GM12878 (cell line): ENCODE measurements at regions not wholly inside any gene's neighbourhood (a gene's known extent, or its start where the extent isn't known, plus 50 kb on each side); places are given as distances from the start of the nearest gene placed in this dataset.

ENCODE experiments used
- ATAC-seq: fragments of 200-7000 bp; cut with Tn5 transposase; 3 replicates; pipeline ENCODE4 v1.9.1; 2020; ENCODE audit warnings: mild to moderate bottlenecking, moderate library complexity
- BruUV-seq: library from RNA; stranded (reverse); fragments of 400-500 nt; replicated peaks from 2 replicates; lab custom pipeline; 2021; lab: Mats Ljungman, UMichigan
- CTCF ChIA-PET: fragments of 300-600 bp; sonication (Branson Sonifier 250); formaldehyde crosslinking; extraction: SDS; loops from one replicate; lab custom pipeline; 2021; ENCODE audit warnings: inconsistent platforms; lab: Yijun Ruan, JAX
- POLR2A ChIA-PET: fragments of 350-600 bp; formaldehyde crosslinking; extraction: SDS; loops from one replicate; lab custom pipeline; 2021; ENCODE audit warnings: inconsistent platforms; lab: Charles Lee
- RAD21 ChIA-PET: fragments of 300-600 bp; sonication (Branson Sonifier 250); formaldehyde crosslinking; loops from one replicate; lab custom pipeline; 2023; ENCODE audit warnings: antibody characterized with exemption; ENCODE audit not compliant: unreplicated experiment; lab: Charles Lee
- SMC1A ChIA-PET: fragments of 300-600 bp; sonication (Branson Sonifier 250); formaldehyde crosslinking; loops from one replicate; lab custom pipeline; 2023; ENCODE audit not compliant: unreplicated experiment, uncharacterized antibody; lab: Charles Lee
- DNase-seq: peaks from one replicate; pipeline ENCODE4 v3.0.0-alpha.2; 2011; ENCODE audit warnings: low read depth, low spot score
- FAIRE-seq: peaks from 3 replicates; lab custom pipeline; 2011; peaks lifted over from hg19 to GRCh38; lab: Jason Lieb, UNC
- H2AFZ ChIP-seq: 2 replicates; pipeline ENCODE4 v1.6.0; 2011; ENCODE audit warnings: low read depth, low read length, control low read depth; ENCODE audit not compliant: control insufficient read depth
- H3K27ac ChIP-seq: 2 replicates; pipeline ENCODE4 v1.5.1; 2011; ENCODE audit warnings: control low read depth; ENCODE audit not compliant: control insufficient read depth, insufficient read depth
- H3K27me3 ChIP-seq, 2 experiments: replicated peaks in 1 of 2; 2 replicates each; pipeline versions ENCODE4 v1.6.0 to v1.6.1; 2011; ENCODE audit warnings: low read length in 1 of 2; ENCODE audit not compliant: control insufficient read depth in 2 of 2, insufficient read depth in 2 of 2
- H3K36me3 ChIP-seq, 2 experiments: 2 replicates each; pipeline ENCODE4 v1.5.1; 2011; ENCODE audit warnings: low read length in 1 of 2; ENCODE audit not compliant: control insufficient read depth in 2 of 2, insufficient read depth in 2 of 2
- H3K4me1 ChIP-seq: 2 replicates; pipeline ENCODE4 v1.6.1; 2011; ENCODE audit warnings: mild to moderate bottlenecking, low read length, moderate library complexity, mixed read lengths; ENCODE audit not compliant: control insufficient read depth, insufficient read depth
- H3K4me2 ChIP-seq: 2 replicates; pipeline ENCODE4 v1.6.0; 2011; ENCODE audit warnings: control low read depth; ENCODE audit not compliant: control insufficient read depth, insufficient read depth
- H3K4me3 ChIP-seq: fragments of 200-600 bp; sonication (generic); 2 replicates; pipeline ENCODE4 v1.5.1; 2016
- H3K79me2 ChIP-seq: 2 replicates; pipeline ENCODE4 v1.6.0; 2011; ENCODE audit warnings: low read length; ENCODE audit not compliant: control insufficient read depth, insufficient read depth
- H3K9ac ChIP-seq: 2 replicates; pipeline ENCODE4 v1.8.0; 2011; ENCODE audit warnings: low read length, control low read depth, mixed read lengths; ENCODE audit not compliant: control insufficient read depth, insufficient read depth
- H3K9me3 ChIP-seq: replicated peaks from 3 replicates; pipeline ENCODE4 v1.5.1; 2011; ENCODE audit warnings: mild to moderate bottlenecking, low read length; ENCODE audit not compliant: control insufficient read depth, insufficient read depth
- H4K20me1 ChIP-seq: 2 replicates; pipeline ENCODE4 v1.6.0; 2011; ENCODE audit not compliant: control insufficient read depth, insufficient read depth
- CHD2 ChIP-seq: IDR thresholded peaks from 2 replicates; pipeline ENCODE4 v1.6.1; 2011; ENCODE audit warnings: low read depth, low read length, improper control_type of control experiment, borderline replicate concordance
- MEF2A ChIP-seq: IDR thresholded peaks from 2 replicates; pipeline ENCODE4 v1.6.1; 2011; ENCODE audit warnings: low read depth, mild to moderate bottlenecking, low read length, moderate library complexity; ENCODE audit not compliant: insufficient read depth
- NR2F1 ChIP-seq: fragments of 450-650 bp; conservative IDR thresholded peaks from 2 replicates; pipeline ENCODE4 v1.6.1; 2017; ENCODE audit warnings: mild to moderate bottlenecking
- PML ChIP-seq: IDR thresholded peaks from 2 replicates; pipeline ENCODE4 v1.6.1; 2012; ENCODE audit warnings: low read length, inconsistent platforms
- RAD21 ChIP-seq: IDR thresholded peaks from 2 replicates; pipeline ENCODE4 v1.6.1; 2011; ENCODE audit warnings: mild to moderate bottlenecking, low read depth, low read length, moderate library complexity; ENCODE audit not compliant: insufficient read depth
- SIN3A ChIP-seq: IDR thresholded peaks from 2 replicates; pipeline ENCODE4 v1.6.1; 2012; ENCODE audit warnings: low read depth, low read length, improper control_type of control experiment
- SREBF1 ChIP-seq: IDR thresholded peaks from 2 replicates; pipeline ENCODE4 v1.6.1; 2012; ENCODE audit warnings: mild to moderate bottlenecking, low read length
- WGBS: methylation state at CpG from one replicate; pipeline ENCODE4 v1.1.6; 2016; ENCODE audit warnings: low lambda C conversion rate; ENCODE audit not compliant: insufficient replicate concordance, insufficient coverage; ENCODE audit errors: missing lambda C conversion rate; 5-methylcytosine and 5-hydroxymethylcytosine counted together
- in situ Hi-C: fragments of 300-500 bp; cut with MboI; formaldehyde crosslinking; loops from 9 replicates; pipeline ENCODE4 v1.14.3; 2018; ENCODE audit warnings: mixed read lengths
- intact Hi-C: fragments of 100-400 bp; cut with micrococcal nuclease; formaldehyde crosslinking; loops from one replicate; pipeline ENCODE4 v1.14.2; 2022; ENCODE audit not compliant: unreplicated experiment
- TF ChIP-seq, protein P1 (sequence below): fragments of 450-650 bp; IDR thresholded peaks from 2 replicates; pipeline ENCODE4 v1.6.1; 2016; ENCODE audit warnings: mild to moderate bottlenecking, moderate library complexity, borderline replicate concordance

DNA sequence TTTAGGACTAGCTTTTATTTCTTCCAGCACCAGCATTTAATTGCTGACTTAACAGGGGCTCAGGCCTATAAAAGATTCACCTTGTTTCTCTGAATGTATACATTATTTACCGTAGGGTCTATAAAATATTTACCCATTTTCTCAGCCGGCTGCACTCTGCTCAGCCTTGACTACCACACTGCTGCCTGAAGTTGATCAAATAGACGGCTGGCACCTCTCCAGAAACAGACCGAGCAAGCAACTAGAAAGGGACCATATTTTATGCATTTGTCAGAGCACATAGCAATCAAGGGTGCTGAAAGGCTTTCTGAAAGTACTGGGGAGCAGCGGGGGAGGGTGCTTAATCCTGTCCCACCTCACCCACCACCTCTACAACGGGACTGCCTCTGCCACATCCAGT, 64.7 kb upstream of the FGGY start:
- Histone ChIP-seq H3K27ac (no peak overlapping the region), H2AFZ (no peak overlapping the region), H3K27me3 (no peaks in the 10 kb centered on the region), H3K4me1 (no peaks in the 10 kb centered on the region), H4K20me1 (no peaks in the 10 kb centered on the region), H3K36me3 (no peaks in the 10 kb centered on the region), H3K79me2 (no peaks in the 10 kb centered on the region), H3K4me2 (no peak overlapping the region), H3K9ac (no peak overlapping the region), H3K4me3 (no peak overlapping the region), H3K9me3 (no peaks in the 10 kb centered on the region)
- ChIA-PET CTCF (no interaction called here), SMC1A (interaction anchor here (0.7 to 1.4 kb wide), 2 partner anchors 12 to 467 kb away, joined by 3 to 6 read pairs; no protein-coding TSS in a partner anchor), POLR2A (no interaction called here), RAD21 (no interaction called here)
- no peak for ATAC-seq
- no peak for DNase-seq
- WGBS = 82% methylated on average over 6 of the region's 6 CpGs
- intact Hi-C loops (no loop called here), in situ Hi-C loops (no loop called here)
- BruUV-seq = no TSS peak
- no peak for FAIRE-seq
- no peak for TF ChIP-seq SIN3A
- TF ChIP-seq CHD2 = no peak
- TF ChIP-seq NR2F1 = no peak
- TF ChIP-seq SREBF1 = no peak
- TF ChIP-seq MEF2A = no peak
- no peak for TF ChIP-seq PML
- TF ChIP-seq, protein P1, sequence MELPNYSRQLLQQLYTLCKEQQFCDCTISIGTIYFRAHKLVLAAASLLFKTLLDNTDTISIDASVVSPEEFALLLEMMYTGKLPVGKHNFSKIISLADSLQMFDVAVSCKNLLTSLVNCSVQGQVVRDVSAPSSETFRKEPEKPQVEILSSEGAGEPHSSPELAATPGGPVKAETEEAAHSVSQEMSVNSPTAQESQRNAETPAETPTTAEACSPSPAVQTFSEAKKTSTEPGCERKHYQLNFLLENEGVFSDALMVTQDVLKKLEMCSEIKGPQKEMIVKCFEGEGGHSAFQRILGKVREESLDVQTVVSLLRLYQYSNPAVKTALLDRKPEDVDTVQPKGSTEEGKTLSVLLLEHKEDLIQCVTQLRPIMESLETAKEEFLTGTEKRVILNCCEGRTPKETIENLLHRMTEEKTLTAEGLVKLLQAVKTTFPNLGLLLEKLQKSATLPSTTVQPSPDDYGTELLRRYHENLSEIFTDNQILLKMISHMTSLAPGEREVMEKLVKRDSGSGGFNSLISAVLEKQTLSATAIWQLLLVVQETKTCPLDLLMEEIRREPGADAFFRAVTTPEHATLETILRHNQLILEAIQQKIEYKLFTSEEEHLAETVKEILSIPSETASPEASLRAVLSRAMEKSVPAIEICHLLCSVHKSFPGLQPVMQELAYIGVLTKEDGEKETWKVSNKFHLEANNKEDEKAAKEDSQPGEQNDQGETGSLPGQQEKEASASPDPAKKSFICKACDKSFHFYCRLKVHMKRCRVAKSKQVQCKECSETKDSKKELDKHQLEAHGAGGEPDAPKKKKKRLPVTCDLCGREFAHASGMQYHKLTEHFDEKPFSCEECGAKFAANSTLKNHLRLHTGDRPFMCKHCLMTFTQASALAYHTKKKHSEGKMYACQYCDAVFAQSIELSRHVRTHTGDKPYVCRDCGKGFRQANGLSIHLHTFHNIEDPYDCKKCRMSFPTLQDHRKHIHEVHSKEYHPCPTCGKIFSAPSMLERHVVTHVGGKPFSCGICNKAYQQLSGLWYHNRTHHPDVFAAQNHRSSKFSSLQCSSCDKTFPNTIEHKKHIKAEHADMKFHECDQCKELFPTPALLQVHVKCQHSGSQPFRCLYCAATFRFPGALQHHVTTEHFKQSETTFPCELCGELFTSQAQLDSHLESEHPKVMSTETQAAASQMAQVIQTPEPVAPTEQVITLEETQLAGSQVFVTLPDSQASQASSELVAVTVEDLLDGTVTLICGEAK = no peak
- TF ChIP-seq RAD21 = no peak
